ENCODE measurements at regions not wholly inside any gene's neighbourhood (a gene's known extent, or its start where the extent isn't known, plus 50 kb on each side); places are given as distances from the start of the nearest gene placed in this dataset.

DNA sequence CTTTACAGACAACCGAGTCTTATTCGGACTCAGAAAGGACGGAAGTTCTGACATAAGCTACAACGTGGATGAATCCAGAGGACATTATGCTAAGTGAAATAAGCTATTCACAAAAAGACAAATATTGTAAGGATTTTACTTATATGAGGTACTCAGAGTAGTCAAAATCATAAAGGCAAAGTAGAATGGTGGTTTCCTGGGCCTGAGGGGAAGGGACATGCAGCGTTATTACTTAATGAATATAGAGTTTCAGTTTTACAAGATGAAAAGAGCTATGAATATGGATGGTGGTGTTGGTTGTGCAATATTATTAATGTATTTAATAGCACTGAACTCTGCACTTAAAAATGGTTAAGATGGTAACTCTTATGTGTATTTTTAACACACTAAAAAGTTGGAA, 419.1 kb upstream of the SGCG start:
- Histone ChIP-seq H3K4me3 (ENCODE audit: low read length) (no peak overlapping the region), H4K5ac (ENCODE audit: low read length) (no peak overlapping the region), H3K4me1 (ENCODE audit: control insufficient read depth, low read depth, low read length) (no peaks in the 10 kb centered on the region), H3K79me2 (ENCODE audit: control insufficient read depth, insufficient read depth, low read length) (no peaks in the 10 kb centered on the region), H3K9ac (ENCODE audit: low read length) (no peak overlapping the region), H3K56ac (ENCODE audit: low read length) (no peak overlapping the region), H3K79me1 (ENCODE audit: low read length) (no peaks in the 10 kb centered on the region), H3K23ac (ENCODE audit: low read length) (no peak overlapping the region), H2AK5ac (ENCODE audit: low read length) (no peak overlapping the region), H2BK120ac (ENCODE audit: low read depth, low read length) (no peak overlapping the region), H3K18ac (ENCODE audit: low read length) (no peak overlapping the region), H3K4ac (ENCODE audit: low read depth, low read length) (no peak overlapping the region), H2BK15ac (replicated peaks; ENCODE audit: low read depth) (no peak overlapping the region), H2BK5ac (ENCODE audit: low read length) (no peak overlapping the region), H3K27ac (ENCODE audit: low read depth, low read length) (no peak overlapping the region), H4K8ac (ENCODE audit: low read depth, low read length) (no peak overlapping the region), H3K27me3 (ENCODE audit: insufficient read depth, low read length, poor library complexity) (no peaks in the 10 kb centered on the region), H3K36me3 (ENCODE audit: control insufficient read depth, insufficient read depth, low read length) (no peaks in the 10 kb centered on the region), H3K4me2 (ENCODE audit: low read length) (no peak overlapping the region)
- no peak for DNase-seq
- no CpG with 5 or more reads among the region's 5 CpGs for WGBS (ENCODE audit: extremely low coverage, insufficient coverage, low lambda C conversion rate)

DNA sequence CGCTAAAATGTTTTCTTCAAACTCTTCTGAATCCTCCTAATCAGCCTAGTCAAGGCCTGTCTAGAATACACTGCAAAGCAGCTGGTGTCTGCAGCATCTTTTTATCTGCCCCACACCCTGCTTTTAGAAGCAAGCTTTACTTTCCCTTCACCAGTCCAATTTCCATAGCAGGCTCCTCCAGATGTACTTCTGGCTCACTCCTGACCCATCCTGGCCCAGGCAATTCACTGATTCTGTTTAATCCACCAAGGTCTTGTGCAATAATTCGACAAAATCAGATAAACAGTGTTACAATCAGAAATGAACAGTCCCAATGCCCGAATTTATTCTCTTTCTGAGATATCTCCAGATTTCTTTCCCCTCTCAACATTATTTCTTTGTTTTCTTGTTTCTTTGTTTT, 415.2 kb upstream of the SGCG start:
- DNase-seq = no peak

DNA sequence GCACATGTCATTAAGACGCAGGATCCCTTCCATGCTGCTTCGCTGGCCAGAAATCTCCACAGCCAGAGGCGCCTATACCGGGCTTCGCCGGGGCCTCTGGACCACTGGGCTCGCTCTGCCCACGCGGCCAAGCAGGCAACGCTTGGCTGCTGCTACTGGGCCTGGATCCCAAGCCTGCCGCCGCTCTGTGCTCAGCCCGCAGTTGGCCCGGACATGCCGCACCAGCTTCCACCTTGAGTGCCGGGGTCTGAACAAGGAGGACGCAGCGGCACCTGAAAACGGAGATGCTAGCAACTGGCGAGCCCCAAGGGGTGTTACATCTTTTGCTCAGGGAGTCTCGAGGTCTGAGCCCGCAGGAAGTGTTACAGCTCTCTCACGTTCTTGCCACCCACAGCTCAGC, 409.9 kb upstream of the SGCG start:
- no peaks in the 10 kb centered on the region for H3K79me1 ChIP-seq (ENCODE audit: low read length)
- H2BK5ac ChIP-seq (ENCODE audit: low read length) = no peak overlapping the region
- H4K8ac ChIP-seq (ENCODE audit: low read depth, low read length) = no peak overlapping the region
- no peak overlapping the region for H3K4me2 ChIP-seq (ENCODE audit: low read length)
- H2BK15ac ChIP-seq (replicated peaks; ENCODE audit: low read depth) = no peak overlapping the region
- no peak overlapping the region for H3K9ac ChIP-seq (ENCODE audit: low read length)
- no peak overlapping the region for H2BK120ac ChIP-seq (ENCODE audit: low read depth, low read length)
- H3K23ac ChIP-seq (ENCODE audit: low read length) = no peak overlapping the region
- no peak overlapping the region for H2AK5ac ChIP-seq (ENCODE audit: low read length)
- no peak overlapping the region for H3K18ac ChIP-seq (ENCODE audit: low read length)
- no peaks in the 10 kb centered on the region for H3K27me3 ChIP-seq (ENCODE audit: insufficient read depth, low read length, poor library complexity)
- no peaks in the 10 kb centered on the region for H3K4me1 ChIP-seq (ENCODE audit: control insufficient read depth, low read depth, low read length)
- no peak overlapping the region for H3K27ac ChIP-seq (ENCODE audit: low read depth, low read length)
- H3K4ac ChIP-seq (ENCODE audit: low read depth, low read length) = no peak overlapping the region
- DNase-seq = no peak
- no peak overlapping the region for H3K4me3 ChIP-seq (ENCODE audit: low read length)
- no peak overlapping the region for H4K5ac ChIP-seq (ENCODE audit: low read length)
- no peak overlapping the region for H3K56ac ChIP-seq (ENCODE audit: low read length)
- H3K79me2 ChIP-seq (ENCODE audit: control insufficient read depth, insufficient read depth, low read length) = no peaks in the 10 kb centered on the region
- WGBS (ENCODE audit: extremely low coverage, insufficient coverage, low lambda C conversion rate) = no CpG with 5 or more reads among the region's 23 CpGs
- H3K36me3 ChIP-seq (ENCODE audit: control insufficient read depth, insufficient read depth, low read length) = no peaks in the 10 kb centered on the region

More for the DNA sequence above, 415.2 kb upstream of the SGCG start:
- Histone ChIP-seq H3K27ac (ENCODE audit: low read depth, low read length) (no peak overlapping the region), H3K79me2 (ENCODE audit: control insufficient read depth, insufficient read depth, low read length) (no peaks in the 10 kb centered on the region), H2BK120ac (ENCODE audit: low read depth, low read length) (no peak overlapping the region), H3K18ac (ENCODE audit: low read length) (no peak overlapping the region), H2AK5ac (ENCODE audit: low read length) (no peak overlapping the region), H4K8ac (ENCODE audit: low read depth, low read length) (no peak overlapping the region), H2BK5ac (ENCODE audit: low read length) (no peak overlapping the region), H4K5ac (ENCODE audit: low read length) (no peak overlapping the region), H3K23ac (ENCODE audit: low read length) (no peak overlapping the region), H3K27me3 (ENCODE audit: insufficient read depth, low read length, poor library complexity) (no peaks in the 10 kb centered on the region), H3K4me2 (ENCODE audit: low read length) (no peak overlapping the region), H3K9ac (ENCODE audit: low read length) (no peak overlapping the region), H3K4me1 (ENCODE audit: control insufficient read depth, low read depth, low read length) (no peaks in the 10 kb centered on the region), H3K4me3 (ENCODE audit: low read length) (no peak overlapping the region), H3K4ac (ENCODE audit: low read depth, low read length) (no peak overlapping the region), H2BK15ac (replicated peaks; ENCODE audit: low read depth) (no peak overlapping the region), H3K79me1 (ENCODE audit: low read length) (no peaks in the 10 kb centered on the region), H3K56ac (ENCODE audit: low read length) (no peak overlapping the region), H3K36me3 (ENCODE audit: control insufficient read depth, insufficient read depth, low read length) (no peaks in the 10 kb centered on the region)
- no CpG with 5 or more reads among the region's 3 CpGs for WGBS (ENCODE audit: extremely low coverage, insufficient coverage, low lambda C conversion rate)

DNA sequence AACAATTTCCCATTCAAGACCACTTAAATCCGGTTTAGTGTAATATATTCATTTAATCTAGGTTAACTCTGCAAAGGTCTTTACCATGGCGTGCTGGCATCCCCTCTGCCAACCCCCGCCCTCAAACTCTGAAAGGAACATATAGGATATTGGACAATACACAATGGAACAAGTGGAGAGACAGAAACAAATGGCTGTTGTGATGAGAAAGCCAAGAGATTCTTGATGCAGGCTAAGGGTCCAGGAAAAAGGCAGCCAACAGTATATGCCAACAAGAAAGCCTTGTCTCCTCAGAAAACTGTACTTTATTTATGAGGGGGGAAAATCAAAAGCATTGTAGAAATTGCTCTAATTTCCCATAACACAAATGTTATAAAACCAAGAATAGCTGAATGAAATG, 407.3 kb upstream of the SGCG start:
- no peaks in the 10 kb centered on the region for H3K79me2 ChIP-seq (ENCODE audit: control insufficient read depth, insufficient read depth, low read length)
- no peaks in the 10 kb centered on the region for H3K4me1 ChIP-seq (ENCODE audit: control insufficient read depth, low read depth, low read length)
- no peak overlapping the region for H3K27ac ChIP-seq (ENCODE audit: low read depth, low read length)
- H3K18ac ChIP-seq (ENCODE audit: low read length) = no peak overlapping the region
- no peaks in the 10 kb centered on the region for H3K27me3 ChIP-seq (ENCODE audit: insufficient read depth, low read length, poor library complexity)
- H2BK15ac ChIP-seq (replicated peaks; ENCODE audit: low read depth) = no peak overlapping the region
- no peak overlapping the region for H3K23ac ChIP-seq (ENCODE audit: low read length)
- H3K4ac ChIP-seq (ENCODE audit: low read depth, low read length) = no peak overlapping the region
- H4K8ac ChIP-seq (ENCODE audit: low read depth, low read length) = no peak overlapping the region
- no peak overlapping the region for H2BK120ac ChIP-seq (ENCODE audit: low read depth, low read length)
- H3K4me3 ChIP-seq (ENCODE audit: low read length) = no peak overlapping the region
- no peak overlapping the region for H3K9ac ChIP-seq (ENCODE audit: low read length)
- no peaks in the 10 kb centered on the region for H3K79me1 ChIP-seq (ENCODE audit: low read length)
- H2BK5ac ChIP-seq (ENCODE audit: low read length) = no peak overlapping the region
- no CpG with 5 or more reads among the region's 3 CpGs for WGBS (ENCODE audit: extremely low coverage, insufficient coverage, low lambda C conversion rate)
- H3K36me3 ChIP-seq (ENCODE audit: control insufficient read depth, insufficient read depth, low read length) = no peaks in the 10 kb centered on the region
- DNase-seq = no peak
- H3K56ac ChIP-seq (ENCODE audit: low read length) = no peak overlapping the region
- no peak overlapping the region for H4K5ac ChIP-seq (ENCODE audit: low read length)
- H3K4me2 ChIP-seq (ENCODE audit: low read length) = no peak overlapping the region
- no peak overlapping the region for H2AK5ac ChIP-seq (ENCODE audit: low read length)

DNA sequence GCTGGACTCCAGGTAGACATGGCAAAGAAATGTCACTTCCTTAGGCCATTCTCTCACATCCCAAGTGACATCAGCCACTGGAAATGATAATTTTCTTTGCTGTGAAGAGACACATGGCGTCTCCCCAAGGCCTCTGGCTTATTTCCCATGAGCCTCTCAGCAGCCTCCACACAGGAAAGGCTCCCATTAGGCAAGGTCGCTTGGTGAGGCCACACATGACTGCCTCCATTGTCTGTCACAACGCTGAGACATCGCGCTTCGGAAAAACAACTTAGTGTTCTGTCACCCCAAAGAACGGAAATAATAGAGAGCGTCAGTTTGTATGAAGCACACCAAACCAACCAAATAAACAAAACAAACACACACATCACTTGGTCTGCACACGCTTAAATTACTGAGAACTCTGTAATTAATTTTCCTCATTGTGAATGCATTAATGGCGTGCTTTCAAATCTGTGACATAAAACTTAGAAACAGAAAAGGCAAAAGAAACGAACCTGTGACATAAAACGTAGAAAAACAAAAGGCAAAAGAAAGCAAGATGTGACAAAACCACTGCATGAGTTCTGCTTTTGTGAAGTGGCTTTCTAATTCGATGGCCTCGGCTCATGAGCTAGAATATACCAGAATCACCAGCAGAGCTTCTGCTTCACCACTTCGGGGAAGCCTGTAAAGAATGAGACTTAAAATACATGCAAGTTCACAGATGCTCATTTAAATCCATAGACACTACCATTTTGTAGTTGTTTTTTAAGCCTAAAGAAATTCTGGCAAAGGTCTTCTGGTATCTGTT, 404.2 kb upstream of the SGCG start:
- no peak overlapping the region for H3K9ac ChIP-seq (ENCODE audit: low read length)
- H3K4me2 ChIP-seq (ENCODE audit: low read length) = no peak overlapping the region
- no peak overlapping the region for H3K23ac ChIP-seq (ENCODE audit: low read length)
- H3K18ac ChIP-seq (ENCODE audit: low read length) = no peak overlapping the region
- H4K8ac ChIP-seq (ENCODE audit: low read depth, low read length) = no peak overlapping the region
- H3K27me3 ChIP-seq (ENCODE audit: insufficient read depth, low read length, poor library complexity) = no peaks in the 10 kb centered on the region
- no CpG with 5 or more reads among the region's 15 CpGs for WGBS (ENCODE audit: extremely low coverage, insufficient coverage, low lambda C conversion rate)
- H4K5ac ChIP-seq (ENCODE audit: low read length) = no peak overlapping the region
- H2BK120ac ChIP-seq (ENCODE audit: low read depth, low read length) = no peak overlapping the region
- H3K79me1 ChIP-seq (ENCODE audit: low read length) = no peaks in the 10 kb centered on the region
- H2AK5ac ChIP-seq (ENCODE audit: low read length) = no peak overlapping the region
- no peak overlapping the region for H3K56ac ChIP-seq (ENCODE audit: low read length)
- no peak overlapping the region for H3K4me3 ChIP-seq (ENCODE audit: low read length)
- H3K36me3 ChIP-seq (ENCODE audit: control insufficient read depth, insufficient read depth, low read length) = no peaks in the 10 kb centered on the region
- no peak overlapping the region for H2BK15ac ChIP-seq (replicated peaks; ENCODE audit: low read depth)
- no peak overlapping the region for H3K27ac ChIP-seq (ENCODE audit: low read depth, low read length)
- H3K4ac ChIP-seq (ENCODE audit: low read depth, low read length) = no peak overlapping the region
- H2BK5ac ChIP-seq (ENCODE audit: low read length) = no peak overlapping the region
- H3K4me1 ChIP-seq (ENCODE audit: control insufficient read depth, low read depth, low read length) = no peaks in the 10 kb centered on the region
- no peaks in the 10 kb centered on the region for H3K79me2 ChIP-seq (ENCODE audit: control insufficient read depth, insufficient read depth, low read length)
- DNase-seq = no peak

DNA sequence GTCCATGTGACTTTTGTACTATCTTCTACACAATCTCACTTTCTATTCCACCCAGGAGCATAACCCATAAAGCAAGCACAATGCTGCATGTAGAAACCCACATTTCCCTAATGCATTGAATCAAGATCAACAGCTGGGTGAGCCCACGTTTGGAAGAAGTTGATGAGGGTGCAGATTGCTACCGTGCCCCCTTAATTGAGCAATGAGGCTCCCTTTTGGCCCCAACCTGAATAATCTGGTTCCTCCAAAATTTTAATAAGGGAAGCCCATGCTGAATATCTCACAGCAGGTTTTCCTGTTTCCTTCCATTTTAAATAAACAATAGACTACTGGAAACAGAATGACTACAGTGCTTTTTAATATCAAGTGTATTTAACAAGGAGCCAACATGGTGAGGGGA, 403.6 kb upstream of the SGCG start:
- H3K18ac ChIP-seq (ENCODE audit: low read length) = no peak overlapping the region
- H2BK15ac ChIP-seq (replicated peaks; ENCODE audit: low read depth) = no peak overlapping the region
- H2AK5ac ChIP-seq (ENCODE audit: low read length) = no peak overlapping the region
- H3K27ac ChIP-seq (ENCODE audit: low read depth, low read length) = no peak overlapping the region
- no peak overlapping the region for H3K4me2 ChIP-seq (ENCODE audit: low read length)
- no peak overlapping the region for H4K5ac ChIP-seq (ENCODE audit: low read length)
- no peak overlapping the region for H4K8ac ChIP-seq (ENCODE audit: low read depth, low read length)
- WGBS (ENCODE audit: extremely low coverage, insufficient coverage, low lambda C conversion rate) = no CpG with 5 or more reads among the region's 2 CpGs
- no peak overlapping the region for H3K23ac ChIP-seq (ENCODE audit: low read length)
- H3K36me3 ChIP-seq (ENCODE audit: control insufficient read depth, insufficient read depth, low read length) = no peaks in the 10 kb centered on the region
- H2BK5ac ChIP-seq (ENCODE audit: low read length) = no peak overlapping the region
- no peaks in the 10 kb centered on the region for H3K27me3 ChIP-seq (ENCODE audit: insufficient read depth, low read length, poor library complexity)
- H3K4me3 ChIP-seq (ENCODE audit: low read length) = no peak overlapping the region
- no peaks in the 10 kb centered on the region for H3K79me2 ChIP-seq (ENCODE audit: control insufficient read depth, insufficient read depth, low read length)
- H3K56ac ChIP-seq (ENCODE audit: low read length) = no peak overlapping the region
- no peaks in the 10 kb centered on the region for H3K79me1 ChIP-seq (ENCODE audit: low read length)
- no peak overlapping the region for H3K9ac ChIP-seq (ENCODE audit: low read length)
- DNase-seq = no peak
- H3K4me1 ChIP-seq (ENCODE audit: control insufficient read depth, low read depth, low read length) = no peaks in the 10 kb centered on the region
- H3K4ac ChIP-seq (ENCODE audit: low read depth, low read length) = no peak overlapping the region
- H2BK120ac ChIP-seq (ENCODE audit: low read depth, low read length) = no peak overlapping the region
